ENCODE measurements at regions not wholly inside any gene's neighbourhood (a gene's known extent, or its start where the extent isn't known, plus 50 kb on each side); places are given as distances from the start of the nearest gene placed in this dataset.

DNA sequence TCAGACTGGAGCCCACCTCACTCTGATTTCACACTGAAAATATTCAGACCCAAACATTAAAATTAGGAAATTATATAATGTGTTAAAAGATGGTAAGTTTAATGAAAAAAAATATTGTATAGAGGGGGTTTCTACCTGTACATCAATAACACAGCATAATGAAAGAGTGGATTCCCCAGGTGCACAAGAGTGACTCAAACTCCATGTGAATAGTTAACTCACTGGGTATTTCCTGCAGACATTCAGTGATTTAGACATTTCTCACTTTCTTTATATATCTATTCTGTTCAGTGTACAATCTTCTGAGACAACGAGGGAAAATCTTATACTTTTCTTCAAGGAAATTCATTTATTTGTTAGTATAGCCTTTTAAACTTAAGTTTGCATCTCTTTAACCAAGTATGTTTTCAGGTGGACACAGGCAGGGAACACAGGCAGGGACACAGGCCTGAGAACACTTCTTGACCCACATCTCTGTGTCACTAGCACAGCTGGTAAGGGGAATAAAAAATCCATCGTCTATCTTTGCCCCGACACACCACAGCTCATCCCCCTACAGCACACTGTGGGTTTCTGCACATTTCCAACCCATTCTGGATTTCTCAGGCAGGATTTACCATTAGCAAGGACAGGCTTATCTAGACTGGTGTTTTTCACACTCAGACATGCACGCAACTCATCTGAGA lies 525.5 kb upstream of the BOD1L1 start:
- no peak for DNase-seq (ENCODE audit: low read depth)
- H3K4me3 ChIP-seq (ENCODE audit: control insufficient read depth, low read depth, low read length) = no peak overlapping the region
- TF ChIP-seq, protein P1, sequence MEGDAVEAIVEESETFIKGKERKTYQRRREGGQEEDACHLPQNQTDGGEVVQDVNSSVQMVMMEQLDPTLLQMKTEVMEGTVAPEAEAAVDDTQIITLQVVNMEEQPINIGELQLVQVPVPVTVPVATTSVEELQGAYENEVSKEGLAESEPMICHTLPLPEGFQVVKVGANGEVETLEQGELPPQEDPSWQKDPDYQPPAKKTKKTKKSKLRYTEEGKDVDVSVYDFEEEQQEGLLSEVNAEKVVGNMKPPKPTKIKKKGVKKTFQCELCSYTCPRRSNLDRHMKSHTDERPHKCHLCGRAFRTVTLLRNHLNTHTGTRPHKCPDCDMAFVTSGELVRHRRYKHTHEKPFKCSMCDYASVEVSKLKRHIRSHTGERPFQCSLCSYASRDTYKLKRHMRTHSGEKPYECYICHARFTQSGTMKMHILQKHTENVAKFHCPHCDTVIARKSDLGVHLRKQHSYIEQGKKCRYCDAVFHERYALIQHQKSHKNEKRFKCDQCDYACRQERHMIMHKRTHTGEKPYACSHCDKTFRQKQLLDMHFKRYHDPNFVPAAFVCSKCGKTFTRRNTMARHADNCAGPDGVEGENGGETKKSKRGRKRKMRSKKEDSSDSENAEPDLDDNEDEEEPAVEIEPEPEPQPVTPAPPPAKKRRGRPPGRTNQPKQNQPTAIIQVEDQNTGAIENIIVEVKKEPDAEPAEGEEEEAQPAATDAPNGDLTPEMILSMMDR (conservative IDR thresholded peaks at IDR 0.05; ENCODE audit: control insufficient read depth, insufficient read depth, low read depth, low read length) = no peak

DNA sequence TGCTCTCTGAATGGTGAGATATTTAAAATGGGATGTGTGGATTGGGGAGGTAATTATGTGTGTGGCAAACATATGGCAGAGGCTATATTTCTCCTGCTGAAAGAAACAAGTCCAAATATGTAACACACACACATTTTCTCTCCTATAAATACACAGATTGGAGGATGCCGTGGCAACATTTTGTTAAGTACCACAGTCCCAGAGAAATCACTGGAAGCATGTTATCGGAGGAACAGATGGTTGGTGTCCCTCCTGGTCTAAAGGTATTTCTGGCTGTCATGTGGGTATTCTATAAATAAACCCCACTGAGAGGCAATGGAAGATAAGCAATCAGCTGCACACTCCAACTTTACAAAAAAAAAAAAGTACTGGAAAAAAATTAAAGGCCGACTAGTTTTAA lies 528.3 kb upstream of the BOD1L1 start:
- TF ChIP-seq, protein P1 (conservative IDR thresholded peaks at IDR 0.05; ENCODE audit: control insufficient read depth, insufficient read depth, low read depth, low read length) = no peak
- DNase-seq (ENCODE audit: low read depth) = no peak
- no peak overlapping the region for H3K4me3 ChIP-seq (ENCODE audit: control insufficient read depth, low read depth, low read length)

DNA sequence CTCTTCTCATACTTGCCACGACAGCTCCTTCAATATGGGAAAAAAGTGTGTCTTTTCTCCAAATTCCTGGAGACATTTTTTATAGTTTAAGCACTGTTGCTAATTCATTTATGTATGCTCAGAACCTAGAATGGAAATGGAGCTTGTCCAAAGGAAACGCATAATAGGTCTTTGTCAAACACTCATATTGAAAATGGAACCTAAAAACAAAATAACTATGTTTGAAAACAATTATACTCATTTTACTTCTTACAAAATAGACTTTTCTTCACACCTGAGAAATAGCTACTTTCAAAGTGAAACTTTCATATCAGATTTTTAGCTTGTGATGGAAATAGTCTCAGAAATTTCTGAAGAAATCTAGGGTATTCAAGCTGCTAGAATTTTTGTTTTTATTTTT lies 529.7 kb upstream of the BOD1L1 start:
- TF ChIP-seq, protein P1 (conservative IDR thresholded peaks at IDR 0.05; ENCODE audit: control insufficient read depth, insufficient read depth, low read depth, low read length) = no peak

DNA sequence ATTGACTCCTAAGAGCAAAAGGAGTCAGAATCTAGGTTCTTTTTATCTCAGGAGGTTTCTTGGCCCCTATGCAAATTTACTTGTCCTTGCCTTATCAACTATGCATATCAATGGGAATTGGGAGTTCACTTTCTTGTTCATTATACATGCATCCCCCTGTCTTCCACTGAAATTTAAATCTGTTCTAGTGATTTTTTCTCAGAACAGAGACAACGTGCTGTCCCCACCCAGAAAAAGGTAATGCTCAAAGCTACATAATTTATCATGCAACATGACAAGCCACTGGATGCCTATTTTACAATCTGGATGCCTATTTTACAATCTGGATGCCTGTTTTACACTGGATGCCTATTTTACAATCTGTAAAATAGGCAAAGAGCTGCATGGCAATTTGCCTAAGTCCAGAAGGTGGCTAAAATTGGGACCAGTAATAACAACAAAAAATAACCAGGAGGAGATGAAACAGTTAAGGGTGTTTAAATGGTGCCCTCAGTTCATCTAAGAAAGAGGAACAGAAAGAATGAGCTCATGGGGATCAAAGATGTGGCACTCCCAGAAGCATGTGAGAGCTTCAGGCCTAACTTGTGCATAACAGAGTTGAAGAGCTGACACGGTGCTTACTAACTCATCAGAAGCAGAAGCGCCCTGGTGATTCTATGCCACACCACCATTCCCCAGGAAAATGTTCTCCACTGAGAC lies 537.8 kb upstream of the BOD1L1 start:
- TF ChIP-seq, protein P1 (conservative IDR thresholded peaks at IDR 0.05; ENCODE audit: control insufficient read depth, insufficient read depth, low read depth, low read length) = no peak
- DNase-seq (ENCODE audit: low read depth) = no peak
- no peak overlapping the region for H3K4me3 ChIP-seq (ENCODE audit: control insufficient read depth, low read depth, low read length)

More for the DNA sequence above, 529.7 kb upstream of the BOD1L1 start:
- no peak overlapping the region for H3K4me3 ChIP-seq (ENCODE audit: control insufficient read depth, low read depth, low read length)
- DNase-seq (ENCODE audit: low read depth) = no peak

DNA sequence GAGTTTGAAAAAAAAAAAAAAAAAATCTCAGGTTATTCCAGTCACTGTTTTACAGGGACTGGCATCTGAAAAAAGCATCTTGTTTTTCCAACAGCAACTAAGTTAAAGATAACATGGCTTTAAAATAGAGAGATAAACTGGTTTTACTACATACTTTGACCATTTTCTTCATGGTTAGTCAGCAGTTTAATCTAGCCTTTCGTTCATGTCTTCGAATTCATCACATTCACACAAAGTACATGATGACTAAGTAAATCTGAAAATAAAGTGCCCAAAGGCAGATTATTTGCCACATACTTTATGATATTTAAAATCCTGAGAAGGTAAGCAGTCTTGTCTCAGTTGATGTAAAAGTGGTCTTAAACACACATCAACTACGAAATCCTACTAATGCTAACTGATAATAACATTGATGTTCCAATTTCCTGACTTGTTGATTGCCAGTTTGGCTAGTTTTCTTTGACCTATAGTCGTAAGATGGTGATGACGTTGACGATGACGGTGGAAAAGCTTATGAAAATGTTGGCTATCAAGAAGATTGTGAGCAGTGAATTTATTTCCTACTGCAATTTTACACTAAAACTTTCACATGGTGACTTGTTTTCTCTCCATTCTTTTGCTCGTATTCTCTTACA lies 540.5 kb upstream of the BOD1L1 start:
- no peak overlapping the region for H3K4me3 ChIP-seq (ENCODE audit: control insufficient read depth, low read depth, low read length)
- DNase-seq (ENCODE audit: low read depth) = peak; percentile 44
- TF ChIP-seq, protein P1 (conservative IDR thresholded peaks at IDR 0.05; ENCODE audit: control insufficient read depth, insufficient read depth, low read depth, low read length) = no peak

DNA sequence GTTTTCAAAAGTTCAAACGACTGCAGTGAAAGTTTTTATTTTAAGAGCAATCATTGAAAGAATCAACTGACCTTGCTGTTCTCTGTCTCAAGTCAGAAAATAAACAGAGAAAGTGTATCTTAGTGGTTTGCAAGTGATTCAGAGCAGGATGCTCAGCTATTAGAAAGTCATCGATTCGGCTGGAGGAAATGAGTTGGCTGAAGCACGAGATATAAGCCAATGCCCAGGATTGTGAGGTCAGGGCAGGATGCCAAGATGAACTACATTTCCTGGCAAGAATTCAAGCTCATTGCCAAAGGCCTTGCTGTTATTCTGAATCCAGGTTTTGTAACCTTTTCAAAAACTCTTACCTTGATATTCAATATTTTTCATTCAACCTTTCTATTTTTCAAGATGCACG lies 541.4 kb upstream of the BOD1L1 start:
- H3K4me3 ChIP-seq (ENCODE audit: control insufficient read depth, low read depth, low read length) = no peak overlapping the region
- DNase-seq (ENCODE audit: low read depth) = peak; percentile 96
- TF ChIP-seq, protein P1 (conservative IDR thresholded peaks at IDR 0.05; ENCODE audit: control insufficient read depth, insufficient read depth, low read depth, low read length) = no peak

Data from fibroblast of mammary gland (primary cell).